HG03354 (cell line): ENCODE measurements at regions not wholly inside any gene's neighbourhood (a gene's known extent, or its start where the extent isn't known, plus 50 kb on each side); places are given as distances from the start of the nearest gene placed in this dataset.

Experiments used
- ATAC-seq: cut with Tn5 transposase; IDR thresholded peaks from one replicate; pipeline ENCODE4 v1.9.1; 2021; ENCODE audit warnings: mild to moderate bottlenecking; ENCODE audit not compliant: unreplicated experiment, poor library complexity, severe bottlenecking

- no peak for ATAC-seq
Observed at GRCh38 chr3:107315141-107315540, 62.1 kb upstream of the CCDC54 start.

GRCh38 chr3:107323723-107324122 lies 53.5 kb upstream of the CCDC54 start:
- no peak for ATAC-seq

GRCh38 chr3:107325446-107325845 lies 51.8 kb upstream of the CCDC54 start:
- ATAC-seq = no peak
